ENCODE measurements at regions not wholly inside any gene's neighbourhood (a gene's known extent, or its start where the extent isn't known, plus 50 kb on each side); places are given as distances from the start of the nearest gene placed in this dataset.

- TF ChIP-seq CTCF (tag by site-specific recombination; IDR thresholded peaks at IDR 0.05): no peak
- no peak for TF ChIP-seq ZNF561 (tag by site-specific recombination; IDR thresholded peaks at IDR 0.05; ENCODE audit: borderline replicate concordance)
- no peak for TF ChIP-seq KLF1 (tag by site-specific recombination; IDR thresholded peaks at IDR 0.05)
- TF ChIP-seq REST (tag by site-specific recombination; IDR thresholded peaks at IDR 0.05): no peak
- no peak for TF ChIP-seq ZNF24 (tag by site-specific recombination; IDR thresholded peaks at IDR 0.05)
- TF ChIP-seq ZNF423 (tag by site-specific recombination; IDR thresholded peaks at IDR 0.05): no peak
- no peak for TF ChIP-seq ZNF174 (tag by site-specific recombination; IDR thresholded peaks at IDR 0.05)
- no peak for TF ChIP-seq ZBTB21 (tag by site-specific recombination; IDR thresholded peaks at IDR 0.05)
- TF ChIP-seq ZNF529 (tag by site-specific recombination; IDR thresholded peaks at IDR 0.05; ENCODE audit: insufficient replicate concordance): no peak
- no peak for TF ChIP-seq ZNF292 (tag by site-specific recombination; IDR thresholded peaks at IDR 0.05; ENCODE audit: borderline replicate concordance, low read depth)
- TF ChIP-seq INSM2 (tag by site-specific recombination; IDR thresholded peaks at IDR 0.05): no peak
- TF ChIP-seq ZNF514 (tag by site-specific recombination; IDR thresholded peaks at IDR 0.05): no peak
- no peak for TF ChIP-seq ZNF398 (tag by site-specific recombination; IDR thresholded peaks at IDR 0.05)
Measured at GRCh38 chr2:66041902-66042657, 392.8 kb upstream of the MEIS1 start.
